HFF-Myc (cell line): ENCODE measurements at regions not wholly inside any gene's neighbourhood (a gene's known extent, or its start where the extent isn't known, plus 50 kb on each side); places are given as distances from the start of the nearest gene placed in this dataset.
"Not testable (repeated sequence)": the region's sequence is repeated elsewhere in the genome, so short reads cannot be mapped to it uniquely, and the experiment has no call there.

Source experiments
- DNase-seq: peaks from one replicate; pipeline ENCODE4 v3.0.0-alpha.2; 2011; ENCODE audit warnings: low read depth; ENCODE audit errors: extremely low read depth
- H3K4me3 ChIP-seq: replicated peaks from 2 replicates; pipeline ENCODE4 v1.5.1; 2011; ENCODE audit warnings: low read depth, mild to moderate bottlenecking, control low read depth, low read length
- TF ChIP-seq, protein P1 (sequence below): IDR thresholded peaks from 2 replicates; pipeline ENCODE4 v1.5.1; 2012; ENCODE audit warnings: mild to moderate bottlenecking, low read depth, low read length, control low read depth; ENCODE audit errors: missing control alignments

DNA sequence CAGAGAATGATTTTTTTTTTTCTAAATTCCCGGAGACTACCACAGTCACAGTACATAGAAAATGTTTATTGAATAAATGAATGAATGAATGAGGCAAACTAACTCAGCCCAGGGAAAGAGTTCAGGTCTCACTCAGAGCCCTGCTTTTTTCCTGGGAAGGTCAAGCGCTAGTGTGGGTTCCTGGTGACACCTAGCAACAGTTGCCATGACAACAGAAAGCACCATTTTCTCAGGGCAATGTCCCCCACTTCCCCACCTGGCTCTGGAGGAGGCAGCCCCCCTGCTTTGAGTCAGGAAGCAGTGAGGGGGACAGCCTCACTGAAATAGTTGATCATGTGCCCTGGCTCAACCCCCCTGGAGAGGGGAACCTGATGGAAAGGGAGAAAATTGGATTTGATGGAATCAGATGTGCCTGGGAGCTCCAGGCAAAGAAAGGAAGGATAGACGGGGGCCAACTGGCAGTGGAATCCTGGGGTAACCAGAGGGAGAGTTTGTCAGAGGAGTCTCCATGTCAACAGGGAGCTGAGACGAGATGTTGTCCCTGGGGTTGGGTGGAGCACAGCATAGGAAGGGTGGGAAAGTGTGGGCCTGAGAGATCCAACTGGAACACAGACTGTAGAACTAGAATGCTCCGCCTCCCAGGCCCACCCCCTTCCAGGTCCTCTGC is 242.2 kb upstream of the CCL2 start:
- H3K4me3 ChIP-seq: no peak overlapping the region
- TF ChIP-seq, protein P1, sequence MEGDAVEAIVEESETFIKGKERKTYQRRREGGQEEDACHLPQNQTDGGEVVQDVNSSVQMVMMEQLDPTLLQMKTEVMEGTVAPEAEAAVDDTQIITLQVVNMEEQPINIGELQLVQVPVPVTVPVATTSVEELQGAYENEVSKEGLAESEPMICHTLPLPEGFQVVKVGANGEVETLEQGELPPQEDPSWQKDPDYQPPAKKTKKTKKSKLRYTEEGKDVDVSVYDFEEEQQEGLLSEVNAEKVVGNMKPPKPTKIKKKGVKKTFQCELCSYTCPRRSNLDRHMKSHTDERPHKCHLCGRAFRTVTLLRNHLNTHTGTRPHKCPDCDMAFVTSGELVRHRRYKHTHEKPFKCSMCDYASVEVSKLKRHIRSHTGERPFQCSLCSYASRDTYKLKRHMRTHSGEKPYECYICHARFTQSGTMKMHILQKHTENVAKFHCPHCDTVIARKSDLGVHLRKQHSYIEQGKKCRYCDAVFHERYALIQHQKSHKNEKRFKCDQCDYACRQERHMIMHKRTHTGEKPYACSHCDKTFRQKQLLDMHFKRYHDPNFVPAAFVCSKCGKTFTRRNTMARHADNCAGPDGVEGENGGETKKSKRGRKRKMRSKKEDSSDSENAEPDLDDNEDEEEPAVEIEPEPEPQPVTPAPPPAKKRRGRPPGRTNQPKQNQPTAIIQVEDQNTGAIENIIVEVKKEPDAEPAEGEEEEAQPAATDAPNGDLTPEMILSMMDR: no peak
- DNase-seq: no peak

DNA sequence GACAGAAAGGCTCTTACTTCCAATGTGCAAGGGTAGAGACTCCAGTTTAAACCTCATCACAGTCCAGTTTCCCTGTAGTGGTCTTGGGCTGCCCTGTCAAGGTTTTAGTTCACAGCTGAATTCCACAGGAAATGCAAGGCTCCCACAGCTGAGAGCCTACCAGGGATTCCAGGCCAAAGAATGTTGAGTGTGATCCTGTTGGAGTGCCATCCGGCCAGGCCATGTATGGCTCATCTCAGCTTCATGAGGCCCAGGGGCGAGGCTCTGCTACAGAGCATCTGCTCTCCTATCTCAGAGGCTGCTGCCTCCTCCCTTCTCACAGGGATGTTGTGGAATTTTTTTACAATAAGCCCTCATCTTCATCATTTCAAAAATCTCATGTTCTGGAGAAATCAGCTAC is 239.8 kb upstream of the CCL2 start:
- no peak for DNase-seq
- no peak overlapping the region for H3K4me3 ChIP-seq
- TF ChIP-seq, protein P1: no peak

DNA sequence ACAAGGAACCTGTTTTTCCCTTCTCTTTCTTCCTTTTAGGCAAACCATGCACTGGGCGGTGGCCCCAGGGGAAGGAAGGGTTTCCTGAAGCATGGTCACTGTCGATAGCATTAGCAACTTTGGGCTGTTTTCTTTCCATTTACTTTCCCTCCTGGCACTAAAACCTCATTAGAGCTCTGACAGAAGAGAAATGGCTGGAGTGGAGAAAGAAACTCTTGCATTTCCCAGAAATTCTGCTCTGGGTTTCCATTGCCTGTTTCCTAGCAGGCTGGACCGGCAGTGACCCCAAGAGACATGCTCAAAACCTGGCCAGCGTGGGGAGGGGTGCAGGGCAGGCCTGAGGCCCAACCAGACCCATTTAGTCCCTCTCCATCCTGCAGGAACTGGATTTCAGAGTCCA is 230.7 kb upstream of the CCL2 start:
- TF ChIP-seq, protein P1: no peak
- H3K4me3 ChIP-seq: no peak overlapping the region
- DNase-seq: no peak

DNA sequence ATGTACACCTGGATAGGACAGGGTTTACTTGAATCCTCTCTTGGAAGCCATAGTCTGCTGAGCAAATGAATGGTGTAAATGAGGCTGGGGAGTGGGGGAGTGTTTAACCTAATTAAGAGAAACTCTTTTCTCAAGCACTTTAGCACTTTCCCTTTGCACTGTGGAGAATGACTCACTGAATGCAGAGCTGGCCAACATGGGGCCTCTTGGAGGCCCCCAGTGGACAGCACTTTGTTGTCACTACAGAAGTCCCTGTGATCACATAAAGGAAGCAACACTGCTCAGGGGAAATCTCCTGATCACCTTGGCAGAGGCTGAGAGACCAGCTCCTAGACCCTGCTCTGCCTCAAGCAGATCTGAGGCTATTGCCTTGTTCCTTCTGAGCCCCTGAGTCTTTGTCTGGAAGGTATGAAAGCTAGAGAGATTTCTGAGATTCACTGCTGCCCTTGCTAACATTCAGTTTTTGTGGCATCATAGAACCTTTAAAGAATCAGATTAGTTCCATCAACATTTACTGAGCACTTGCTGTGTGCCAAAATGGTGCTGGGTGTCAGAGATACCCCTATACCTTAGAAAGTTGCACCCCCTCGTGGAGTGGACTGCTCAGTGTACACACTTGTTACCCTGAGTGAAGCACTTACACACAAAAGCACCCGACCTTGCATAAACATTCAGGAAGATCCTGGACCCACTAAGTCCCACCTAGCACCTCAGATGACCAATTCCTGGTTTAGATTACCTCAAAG is 230.1 kb upstream of the CCL2 start:
- no peak overlapping the region for H3K4me3 ChIP-seq
- TF ChIP-seq, protein P1: no peak
- no peak for DNase-seq

DNA sequence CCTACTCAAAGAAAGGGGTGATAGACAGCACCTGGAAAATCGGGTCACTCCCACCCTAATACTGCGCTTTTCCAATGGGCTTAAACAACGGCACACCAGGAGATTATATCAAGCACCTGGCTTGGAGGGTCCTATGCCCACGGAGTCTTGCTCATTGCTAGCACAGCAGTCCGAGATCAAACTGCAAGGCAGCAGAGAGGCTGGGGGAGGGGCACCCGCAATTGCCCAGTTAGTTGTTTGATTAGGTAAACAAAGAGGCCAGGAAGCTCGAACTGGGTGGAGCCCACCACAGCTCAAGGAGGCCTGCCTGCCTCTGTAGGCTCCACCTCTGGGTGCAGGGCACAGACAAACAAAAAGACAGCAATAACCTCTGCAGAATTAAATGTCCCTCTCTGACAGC is 224.5 kb upstream of the CCL2 start:
- DNase-seq, H3K4me3 ChIP-seq: not testable (repeated sequence)

DNA sequence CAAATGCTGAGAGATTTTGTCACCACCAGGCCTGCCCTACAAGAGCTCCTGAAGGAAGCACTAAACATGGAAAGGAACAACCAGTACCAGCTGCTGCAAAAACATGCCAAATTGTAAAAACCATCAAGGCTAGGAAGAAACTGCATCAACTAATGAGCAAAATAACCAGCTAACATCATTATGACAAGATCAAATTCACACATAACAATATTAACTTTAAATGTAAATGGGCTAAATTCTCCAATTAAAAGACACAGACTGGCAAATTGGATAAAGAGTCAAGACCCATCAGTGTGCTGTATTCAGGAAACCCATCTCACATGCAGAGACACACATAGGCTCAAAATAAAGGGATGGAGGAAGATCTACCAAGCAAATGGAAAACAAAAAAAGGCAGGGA is 222.8 kb upstream of the CCL2 start:
- not testable (repeated sequence) for H3K4me3 ChIP-seq, DNase-seq

DNA sequence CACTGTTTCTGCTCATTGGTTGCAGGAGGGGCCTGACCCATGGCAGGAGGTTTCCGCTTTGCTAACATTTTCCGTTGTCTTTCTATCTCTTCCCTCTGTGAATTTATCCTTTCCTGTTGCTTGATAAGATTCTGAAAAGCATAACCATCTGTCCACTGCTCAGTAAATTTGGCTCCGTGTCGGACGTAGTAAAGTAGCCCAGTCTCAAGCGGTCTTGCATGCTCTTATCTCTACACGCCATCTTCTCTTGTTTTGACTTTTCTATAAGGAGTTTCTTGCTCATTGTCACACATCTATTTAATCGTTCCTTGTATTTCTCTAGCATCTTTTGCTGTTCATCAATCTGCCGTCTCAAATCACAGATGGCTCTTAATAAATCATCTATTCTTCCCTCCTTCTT is 216.3 kb upstream of the CCL2 start:
- DNase-seq, H3K4me3 ChIP-seq: not testable (repeated sequence)

DNA sequence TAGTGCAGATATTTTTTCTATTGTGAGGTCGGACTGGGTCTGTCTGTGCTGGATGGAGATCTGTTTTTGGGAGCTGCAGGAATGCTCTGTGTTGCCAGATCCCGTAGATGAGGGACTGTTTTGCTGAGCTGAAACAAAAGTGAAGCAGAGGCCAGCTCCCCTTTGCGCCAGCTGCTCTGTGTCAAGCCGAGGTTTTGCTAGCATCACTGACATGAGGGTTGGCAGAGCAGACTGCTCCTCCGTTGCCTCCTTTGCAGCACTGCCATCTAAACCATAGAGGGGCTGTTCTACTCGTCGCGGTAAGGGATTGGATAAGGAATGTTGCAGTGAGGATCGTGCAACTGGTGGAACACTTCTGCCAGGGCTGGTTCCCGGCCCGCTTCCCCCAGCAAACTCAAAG is 215.9 kb upstream of the CCL2 start:
- H3K4me3 ChIP-seq, DNase-seq: not testable (repeated sequence)

DNA sequence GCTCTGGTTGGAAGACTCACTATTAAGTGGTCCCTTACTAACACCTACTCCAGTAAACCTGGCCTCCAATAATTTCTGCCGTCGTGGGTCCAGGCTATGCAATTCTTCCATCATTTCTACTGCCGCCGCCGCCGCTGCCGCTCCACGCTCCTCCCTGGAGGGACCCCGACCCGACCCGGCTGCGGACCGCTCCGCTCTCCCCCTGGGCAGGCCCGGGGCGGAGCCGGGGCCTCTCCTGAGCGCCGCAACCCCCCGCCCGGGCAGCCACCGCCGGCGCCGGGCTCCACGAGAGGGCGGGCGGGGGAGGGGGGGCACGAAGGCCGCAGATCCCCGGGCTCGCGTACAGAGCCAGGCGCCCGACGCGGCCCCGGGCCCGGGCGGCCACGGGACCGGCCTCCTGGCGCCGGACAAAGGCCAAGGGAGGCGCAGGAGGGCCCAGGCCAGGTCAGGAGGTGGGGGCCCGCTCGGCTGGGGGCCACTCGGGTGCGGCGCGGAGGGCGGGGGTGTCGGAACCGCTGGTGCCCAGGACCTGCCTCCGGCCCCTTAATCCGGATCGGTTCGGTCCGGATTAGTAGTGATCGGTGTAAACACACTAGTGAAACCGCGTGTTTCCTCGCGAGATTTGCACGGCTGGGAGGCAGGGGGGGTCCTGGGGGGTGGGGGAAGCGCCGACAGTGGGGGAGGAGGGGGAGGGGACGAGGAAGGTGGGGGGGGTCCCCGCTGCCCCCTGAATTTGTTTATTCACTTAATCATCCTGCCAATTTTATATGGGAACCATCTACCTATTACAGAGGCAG is 215.1 kb upstream of the CCL2 start:
- not testable (repeated sequence) for DNase-seq, H3K4me3 ChIP-seq
